Astrocyte (in vitro differentiated cells and primary cell): ENCODE measurements at regions not wholly inside any gene's neighbourhood (a gene's known extent, or its start where the extent isn't known, plus 50 kb on each side); places are given as distances from the start of the nearest gene placed in this dataset.

Experiments used
- DNase-seq: peaks from one replicate; pipeline ENCODE4 v3.0.0-alpha.2; 2010; ENCODE audit warnings: low read depth
- FAIRE-seq: peaks from 2 replicates; lab custom pipeline; 2011; peaks lifted over from hg19 to GRCh38; lab: Jason Lieb, UNC
- H2AFZ ChIP-seq: 2 replicates; pipeline ENCODE4 v1.6.0; 2012; ENCODE audit warnings: low read depth, low read length, inconsistent platforms
- H3K27ac ChIP-seq: 2 replicates; pipeline ENCODE4 v1.5.1; 2011; ENCODE audit warnings: low read depth, low read length, inconsistent platforms
- H3K27me3 ChIP-seq: 2 replicates; pipeline ENCODE4 v1.6.0; 2011; ENCODE audit warnings: low read length, inconsistent platforms; ENCODE audit not compliant: insufficient read depth
- H3K36me3 ChIP-seq: 2 replicates; pipeline ENCODE4 v1.5.1; 2011; ENCODE audit warnings: low read length, inconsistent platforms; ENCODE audit not compliant: insufficient read depth
- H3K4me1 ChIP-seq: 2 replicates; pipeline ENCODE4 v1.5.1; 2011; ENCODE audit warnings: low read length, inconsistent platforms; ENCODE audit not compliant: insufficient read depth
- H3K4me2 ChIP-seq: 2 replicates; pipeline ENCODE4 v1.6.0; 2012; ENCODE audit warnings: low read length, inconsistent platforms
- H3K4me3 ChIP-seq: 2 replicates; pipeline ENCODE4 v1.5.1; 2011; ENCODE audit warnings: low read depth, mild to moderate bottlenecking, low read length, inconsistent platforms; ENCODE audit not compliant: insufficient read depth
- H3K79me2 ChIP-seq: 2 replicates; pipeline ENCODE4 v1.6.0; 2012; ENCODE audit warnings: mild to moderate bottlenecking, low read length, inconsistent platforms; ENCODE audit not compliant: insufficient read depth
- H3K9ac ChIP-seq: 2 replicates; pipeline ENCODE4 v1.6.0; 2012; ENCODE audit warnings: mild to moderate bottlenecking, low read length, inconsistent platforms
- H3K9me3 ChIP-seq: 2 replicates; pipeline ENCODE4 v1.5.1; 2012; ENCODE audit warnings: low read depth, mild to moderate bottlenecking, low read length, inconsistent platforms; ENCODE audit not compliant: insufficient read depth
- H4K20me1 ChIP-seq: 2 replicates; pipeline ENCODE4 v1.6.0; 2012; ENCODE audit warnings: low read length, inconsistent platforms; ENCODE audit not compliant: insufficient read depth
- H3K27ac Mint-ChIP-seq: one replicate; pipeline ENCODE4 v1.8.0; 2021; ENCODE audit warnings: mild to moderate bottlenecking, mixed read lengths; ENCODE audit not compliant: unreplicated experiment
- H3K27me3 Mint-ChIP-seq: one replicate; pipeline ENCODE4 v1.8.0; 2021; ENCODE audit warnings: low read depth, mixed read lengths; ENCODE audit not compliant: unreplicated experiment
- H3K36me3 Mint-ChIP-seq: one replicate; pipeline ENCODE4 v1.8.0; 2021; ENCODE audit warnings: low read depth, mixed read lengths; ENCODE audit not compliant: unreplicated experiment
- H3K4me1 Mint-ChIP-seq: one replicate; pipeline ENCODE4 v1.8.0; 2021; ENCODE audit warnings: low read depth, mixed read lengths; ENCODE audit not compliant: unreplicated experiment
- H3K4me3 Mint-ChIP-seq: one replicate; pipeline ENCODE4 v1.8.0; 2021; ENCODE audit warnings: mild to moderate bottlenecking, moderate library complexity, mixed read lengths; ENCODE audit not compliant: unreplicated experiment
- H3K9me3 Mint-ChIP-seq: one replicate; pipeline ENCODE4 v1.8.0; 2021; ENCODE audit warnings: mild to moderate bottlenecking, mixed read lengths; ENCODE audit not compliant: unreplicated experiment
- CTCF ChIP-seq: IDR thresholded peaks from 2 replicates; pipeline ENCODE4 v1.5.1; 2011; ENCODE audit warnings: low read depth, mild to moderate bottlenecking, inconsistent platforms, low read length, moderate library complexity; ENCODE audit not compliant: insufficient read depth
- EZH2 ChIP-seq: IDR thresholded peaks from 2 replicates; pipeline ENCODE4 v1.6.1; 2012; ENCODE audit warnings: mild to moderate bottlenecking, low read length, inconsistent platforms; ENCODE audit not compliant: insufficient read depth

- peaks cover 3% of the 10 kb centered on the region for H3K9me3 ChIP-seq
- DNase-seq (no peak), FAIRE-seq (no peak)
- H4K20me1 ChIP-seq, result no peaks in the 10 kb centered on the region
- no peaks in the 10 kb centered on the region for H3K27me3 Mint-ChIP-seq
- no peak overlapping the region for H3K4me3 ChIP-seq
- H3K27me3 ChIP-seq, result no peaks in the 10 kb centered on the region
- TF ChIP-seq CTCF (no peak), EZH2 (no peak)
- H3K4me1 ChIP-seq, result peaks cover 3% of the 10 kb centered on the region
- H3K27ac ChIP-seq, result no peak overlapping the region
- no peak overlapping the region for H3K4me2 ChIP-seq
- H2AFZ ChIP-seq, result no peak overlapping the region
- H3K79me2 ChIP-seq, result no peaks in the 10 kb centered on the region
- H3K9ac ChIP-seq, result no peak overlapping the region
- H3K4me3 Mint-ChIP-seq, result no peak overlapping the region
- no peak overlapping the region for H3K27ac Mint-ChIP-seq
- H3K36me3 ChIP-seq, result no peaks in the 10 kb centered on the region
- H3K4me1 Mint-ChIP-seq, result no peaks in the 10 kb centered on the region
- peaks cover 16% of the 10 kb centered on the region for H3K9me3 Mint-ChIP-seq
- no peaks in the 10 kb centered on the region for H3K36me3 Mint-ChIP-seq
Measured at GRCh38 chr12:127296591-127296990, 970.4 kb upstream of the TMEM132C start.

- FAIRE-seq (no peak), DNase-seq (no peak)
- Histone ChIP-seq H3K9ac (no peak overlapping the region), H3K4me3 (no peak overlapping the region), H3K4me1 (peaks cover 3% of the 10 kb centered on the region), H3K4me2 (no peak overlapping the region), H4K20me1 (no peaks in the 10 kb centered on the region), H3K9me3 (peaks cover 3% of the 10 kb centered on the region), H3K27ac (no peak overlapping the region), H3K27me3 (no peaks in the 10 kb centered on the region), H3K36me3 (no peaks in the 10 kb centered on the region), H2AFZ (no peak overlapping the region), H3K79me2 (no peaks in the 10 kb centered on the region)
- Mint-ChIP-seq H3K4me3 (no peak overlapping the region), H3K9me3 (peaks cover 16% of the 10 kb centered on the region), H3K27ac (no peak overlapping the region), H3K36me3 (no peaks in the 10 kb centered on the region), H3K27me3 (no peaks in the 10 kb centered on the region), H3K4me1 (no peaks in the 10 kb centered on the region)
- TF ChIP-seq CTCF, result no peak
Measured at GRCh38 chr12:127297327-127297726, 969.6 kb upstream of the TMEM132C start.

GRCh38 chr12:127300075-127300474 lies 966.9 kb upstream of the TMEM132C start:
- Histone ChIP-seq H3K27ac (no peak overlapping the region), H3K4me3 (no peak overlapping the region), H3K4me1 (no peaks in the 10 kb centered on the region), H2AFZ (no peak overlapping the region), H3K79me2 (no peaks in the 10 kb centered on the region), H3K9ac (no peak overlapping the region), H3K9me3 (peaks cover 3% of the 10 kb centered on the region), H3K4me2 (no peak overlapping the region), H3K27me3 (no peaks in the 10 kb centered on the region), H4K20me1 (no peaks in the 10 kb centered on the region), H3K36me3 (no peaks in the 10 kb centered on the region)
- H3K9me3 Mint-ChIP-seq, result peaks cover 14% of the 10 kb centered on the region
- H3K4me3 Mint-ChIP-seq, result no peak overlapping the region
- no peak overlapping the region for H3K27ac Mint-ChIP-seq
- no peak for FAIRE-seq
- H3K4me1 Mint-ChIP-seq, result no peaks in the 10 kb centered on the region
- no peak for DNase-seq
- H3K36me3 Mint-ChIP-seq, result no peaks in the 10 kb centered on the region
- TF ChIP-seq EZH2 (no peak), CTCF (no peak)
- H3K27me3 Mint-ChIP-seq, result no peaks in the 10 kb centered on the region
